GM21723 (cell line): ENCODE measurements at regions not wholly inside any gene's neighbourhood (a gene's known extent, or its start where the extent isn't known, plus 50 kb on each side); places are given as distances from the start of the nearest gene placed in this dataset.

ENCODE experiments used
- ATAC-seq: cut with Tn5 transposase; IDR thresholded peaks from one replicate; pipeline ENCODE4 v1.9.1; 2021; ENCODE audit warnings: mild to moderate bottlenecking, moderate library complexity; ENCODE audit not compliant: unreplicated experiment

DNA sequence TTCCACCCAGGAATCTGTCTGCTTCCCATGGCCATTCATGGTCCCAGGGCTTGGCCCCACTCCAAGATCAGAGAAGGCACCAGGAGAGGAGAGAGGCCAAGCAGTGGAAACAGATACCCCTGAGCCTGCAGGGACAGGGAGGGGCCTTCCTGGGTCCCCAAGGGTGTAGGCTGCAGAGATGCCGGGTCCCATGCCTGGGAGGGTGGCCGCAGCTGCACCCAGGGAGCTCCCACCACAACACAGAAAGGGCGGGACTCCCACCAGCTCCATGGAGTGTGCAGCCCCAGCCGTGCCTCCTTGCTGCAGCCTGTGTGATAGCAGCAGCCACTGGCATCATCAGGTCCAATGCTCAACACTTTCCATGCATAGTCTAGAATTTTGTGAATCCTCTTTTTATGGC is 331.5 kb downstream of the UACA start:
- no peak for ATAC-seq

DNA sequence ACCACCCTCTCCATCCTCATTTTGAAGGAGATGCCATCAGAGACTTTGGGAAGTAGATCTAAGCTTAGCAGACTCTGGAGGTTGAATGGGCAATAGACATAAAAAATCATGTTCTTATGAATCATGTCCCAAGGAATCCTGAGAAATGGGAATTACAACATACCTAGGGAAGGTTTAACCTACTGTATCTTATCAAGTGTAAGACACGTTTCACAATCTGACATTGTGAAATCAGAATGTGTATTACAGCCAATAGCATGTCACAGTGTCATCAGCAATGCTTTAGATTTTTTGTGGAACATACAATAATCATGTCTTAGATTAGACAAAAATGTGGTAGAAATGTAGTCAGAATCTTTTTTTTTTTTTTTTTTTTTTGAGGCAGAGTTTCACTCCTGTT is 332.4 kb upstream of the TLE3 start:
- ATAC-seq, result no peak

- ATAC-seq, result no peak
These were observed 331.5 kb upstream of the TLE3 start for GRCh38 chr15:70429056-70429722.

DNA sequence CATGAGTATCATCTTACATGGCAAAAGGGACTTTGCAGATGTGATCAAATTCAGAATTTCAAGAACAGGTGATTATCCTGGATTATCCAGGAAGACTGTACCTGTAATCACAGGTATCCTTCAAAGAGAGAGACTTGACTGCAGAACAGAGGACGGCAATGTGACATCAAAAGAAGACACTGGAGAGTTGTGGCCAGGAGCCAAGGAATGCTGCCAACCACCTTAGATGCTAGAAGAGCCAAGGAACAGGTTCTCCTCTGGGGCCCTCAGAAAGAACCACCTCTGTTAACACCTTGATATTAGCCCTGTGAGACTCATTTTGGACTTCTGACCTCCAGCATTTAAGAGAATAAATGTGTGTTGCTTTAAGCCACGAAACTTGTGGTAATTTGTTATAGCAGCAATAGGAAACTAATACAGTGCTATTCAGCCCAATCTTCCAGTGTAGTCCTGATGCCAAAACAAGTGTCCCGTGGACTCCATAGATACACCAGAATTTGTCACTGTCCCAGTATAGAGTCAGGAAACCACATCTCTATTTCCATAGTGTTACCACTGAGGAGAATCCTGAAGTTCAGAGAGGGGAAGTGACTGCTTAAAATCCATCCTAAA is 330.6 kb upstream of the TLE3 start:
- ATAC-seq, result no peak

GRCh38 chr15:70427167-70428120 is 329.7 kb upstream of the TLE3 start:
- ATAC-seq, result no peak

- ATAC-seq, result no peak
These were observed 328.5 kb upstream of the TLE3 start for GRCh38 chr15:70426096-70426821.

DNA sequence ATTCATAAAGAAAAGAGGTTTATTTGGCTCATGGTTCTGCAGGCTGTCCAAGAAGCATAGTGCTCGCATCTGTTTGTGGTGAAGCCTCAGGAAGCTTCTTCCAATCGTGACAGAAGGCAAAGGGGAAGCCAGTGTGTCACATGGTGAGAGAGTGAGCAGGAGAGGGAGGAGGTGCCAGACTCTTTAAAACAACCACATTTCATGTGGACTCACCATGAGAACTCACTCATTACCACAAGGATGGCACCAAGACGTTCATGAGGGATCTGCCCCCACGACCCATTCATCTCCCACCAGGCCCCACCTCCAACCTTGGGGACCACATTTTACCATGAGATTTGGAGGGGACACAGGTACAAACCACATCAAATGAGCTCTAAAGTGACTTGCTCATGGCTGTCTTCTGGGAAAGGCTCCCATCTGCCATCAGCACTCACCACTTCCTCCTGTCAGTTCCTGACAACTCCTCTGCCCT is 327.3 kb upstream of the TLE3 start:
- ATAC-seq, result no peak

GRCh38 chr15:70423267-70423666 is 325.6 kb upstream of the TLE3 start:
- ATAC-seq, result no peak

GRCh38 chr15:70422342-70422741 is 324.6 kb upstream of the TLE3 start:
- no peak for ATAC-seq

DNA sequence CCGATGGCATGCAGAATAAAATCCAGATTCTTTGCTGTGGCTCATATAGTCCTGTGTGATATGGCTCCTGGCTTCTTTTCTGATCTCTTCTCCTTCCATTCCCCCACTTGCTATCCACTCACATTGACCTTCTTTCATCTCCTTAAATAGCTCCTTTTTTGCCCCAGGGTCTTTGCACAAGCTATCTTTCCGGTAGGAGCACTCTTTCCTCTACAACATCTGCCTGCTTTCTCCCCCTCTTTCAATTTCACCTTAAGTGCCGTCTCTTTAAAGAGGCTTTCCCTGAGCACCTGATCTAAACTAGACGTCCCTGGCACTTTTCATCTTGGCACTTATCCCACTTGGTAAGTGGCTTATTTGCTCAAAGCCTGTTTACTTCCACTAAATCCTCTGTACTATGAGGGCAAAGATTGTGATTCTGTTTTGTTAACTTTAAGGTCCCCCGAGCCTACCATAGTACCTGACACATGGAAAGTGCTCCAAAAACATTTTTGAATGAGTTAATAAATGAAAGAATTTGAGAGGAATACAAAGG is 323.3 kb upstream of the TLE3 start:
- no peak for ATAC-seq

- ATAC-seq, result no peak
These were observed 322.6 kb upstream of the TLE3 start for GRCh38 chr15:70420086-70420947.

DNA sequence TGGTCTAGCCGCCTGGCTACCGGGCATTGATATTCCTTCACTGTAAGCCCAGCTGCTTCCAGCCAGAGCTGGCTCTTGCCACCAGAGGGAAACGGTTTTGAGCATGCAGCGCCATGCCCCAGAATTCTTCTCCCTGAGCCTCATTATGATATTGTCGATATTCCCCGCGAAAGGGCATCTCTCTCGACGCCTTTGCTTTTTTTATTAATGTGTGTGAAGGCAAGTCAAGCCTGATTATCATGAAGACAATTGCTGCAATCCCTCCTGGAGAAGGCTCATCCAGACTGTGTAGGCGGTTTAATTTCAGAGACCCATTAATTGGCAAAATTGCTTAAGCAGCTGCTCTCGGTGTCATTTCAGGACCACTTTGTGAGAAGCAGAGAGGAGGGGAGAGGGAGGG is 321.2 kb upstream of the TLE3 start:
- ATAC-seq, result no peak

DNA sequence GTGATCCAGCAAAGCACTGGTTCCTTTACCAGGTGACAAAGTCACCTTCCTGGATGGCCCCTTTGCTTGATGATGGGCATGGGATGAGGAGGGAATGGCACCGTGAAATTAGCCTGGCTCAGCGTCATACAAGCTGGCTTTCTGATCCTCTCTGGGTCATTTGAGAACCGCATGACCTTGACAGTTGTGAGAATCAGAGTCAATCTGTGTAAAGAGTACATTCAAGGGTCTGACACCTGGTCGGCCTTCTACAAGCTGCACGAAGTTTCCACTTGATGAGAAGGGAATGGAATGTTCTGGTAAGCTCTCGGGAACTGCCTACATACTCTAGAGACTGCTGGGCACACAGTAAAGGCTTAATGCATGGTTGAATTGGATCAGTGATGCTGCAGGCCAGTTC is 319.8 kb upstream of the TLE3 start:
- ATAC-seq, result no peak

DNA sequence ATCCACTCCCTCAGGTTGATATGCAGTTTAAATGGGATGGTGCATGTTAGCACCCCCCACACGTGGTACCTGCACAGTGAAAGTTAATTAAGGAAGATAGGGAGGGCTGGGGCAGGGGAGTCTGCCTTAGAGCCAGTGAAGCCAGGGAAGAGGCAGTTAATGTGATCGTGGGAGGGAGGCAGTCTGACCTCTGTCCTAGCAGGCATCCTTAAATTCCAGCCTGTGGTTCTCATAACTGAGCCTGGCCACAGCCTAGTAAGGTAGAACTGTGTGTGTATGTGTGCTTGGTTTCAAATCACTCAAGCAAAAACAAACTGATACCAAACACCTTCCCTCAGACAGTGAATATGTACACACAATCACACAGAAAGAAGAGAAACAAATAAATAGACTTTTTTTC is 319.1 kb upstream of the TLE3 start:
- no peak for ATAC-seq

DNA sequence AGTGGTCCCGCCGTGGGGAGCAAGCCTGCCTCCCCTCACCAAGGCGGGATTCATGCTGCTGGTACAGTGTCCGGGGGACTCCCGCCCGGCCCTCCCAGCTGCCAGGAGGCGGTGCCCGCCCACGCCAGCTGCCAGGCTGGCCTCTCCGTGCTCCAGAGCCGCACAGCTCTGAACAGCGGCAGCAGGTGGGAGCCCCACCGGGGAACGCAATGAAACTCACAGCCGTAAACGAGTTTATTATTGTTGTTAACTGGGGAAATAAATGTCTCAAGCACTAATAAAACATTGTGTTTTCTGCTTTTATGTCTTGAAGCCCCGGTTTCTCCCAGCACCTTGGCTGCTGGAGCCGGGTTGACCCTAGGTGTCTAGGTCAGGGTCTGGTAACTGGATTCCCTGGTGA is 317.7 kb upstream of the TLE3 start:
- ATAC-seq, result no peak

GRCh38 chr15:70414626-70415025 is 316.9 kb upstream of the TLE3 start:
- ATAC-seq, result no peak

GRCh38 chr15:70412794-70413193 is 315.1 kb upstream of the TLE3 start:
- ATAC-seq, result no peak

DNA sequence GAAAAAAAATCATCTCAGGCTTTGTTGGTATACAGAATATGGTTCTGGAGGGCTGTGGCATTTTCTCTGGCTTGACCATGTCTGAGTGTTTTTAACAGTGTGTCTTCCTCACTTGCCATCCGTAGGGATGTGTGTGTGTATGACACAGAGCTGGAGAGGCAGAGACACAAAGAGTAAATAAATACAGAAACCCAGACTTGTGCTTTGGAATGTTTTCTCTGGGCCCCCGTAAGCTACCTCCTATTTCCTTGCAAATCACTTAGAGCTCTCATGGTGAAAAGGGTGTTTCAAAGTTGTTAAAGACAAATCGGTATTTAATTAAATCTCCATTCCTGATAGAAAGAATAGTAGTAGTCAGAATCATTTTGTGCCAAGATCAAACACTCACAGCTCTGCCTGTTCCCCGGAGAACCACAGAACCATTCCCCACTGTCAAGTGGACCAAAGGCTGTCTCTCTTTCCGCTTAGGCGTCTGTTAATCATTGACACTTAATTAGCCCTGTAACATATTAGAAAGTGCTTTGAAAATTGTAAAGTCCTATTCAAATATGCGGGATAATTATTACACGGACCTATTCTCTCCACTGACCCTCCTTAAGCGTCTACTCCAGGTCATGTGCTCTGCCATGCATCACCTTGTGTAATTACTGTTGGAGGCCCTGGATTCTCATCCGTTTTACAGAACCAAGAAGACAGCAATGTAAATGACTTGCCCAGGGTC is 313.6 kb upstream of the TLE3 start:
- ATAC-seq, result no peak

- no peak for ATAC-seq
These were observed 312.8 kb upstream of the TLE3 start for GRCh38 chr15:70410371-70410985.
